ENCODE measurements at regions not wholly inside any gene's neighbourhood (a gene's known extent, or its start where the extent isn't known, plus 50 kb on each side); places are given as distances from the start of the nearest gene placed in this dataset.

DNA sequence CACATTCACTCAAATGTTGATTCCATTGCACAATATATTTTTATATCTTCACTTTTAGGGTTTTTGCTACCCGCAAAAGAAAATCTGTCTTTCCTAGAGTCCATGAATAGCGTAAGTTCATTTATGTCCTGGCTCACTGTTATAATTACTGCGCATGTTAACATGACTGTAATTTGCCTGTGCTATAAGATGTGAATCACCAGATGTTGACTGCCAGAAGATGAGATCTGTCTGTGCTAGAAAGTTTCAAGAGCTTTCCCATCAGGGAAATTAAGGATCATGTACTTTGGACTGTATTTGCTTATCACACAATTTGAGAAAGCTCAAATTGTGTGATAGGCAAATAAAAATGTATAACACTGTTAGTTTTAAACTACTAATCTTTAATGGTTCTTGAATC lies 322.5 kb downstream of the CHL1 start:
- DNase-seq, result no peak
- H3K27ac ChIP-seq, result no peak overlapping the region
- no peak for ATAC-seq
- no peaks in the 10 kb centered on the region for H3K4me1 ChIP-seq
- no peak overlapping the region for H3K4me3 ChIP-seq
- intact Hi-C loops (cut with DNase I), result no loop called here
- TF ChIP-seq, protein P1, sequence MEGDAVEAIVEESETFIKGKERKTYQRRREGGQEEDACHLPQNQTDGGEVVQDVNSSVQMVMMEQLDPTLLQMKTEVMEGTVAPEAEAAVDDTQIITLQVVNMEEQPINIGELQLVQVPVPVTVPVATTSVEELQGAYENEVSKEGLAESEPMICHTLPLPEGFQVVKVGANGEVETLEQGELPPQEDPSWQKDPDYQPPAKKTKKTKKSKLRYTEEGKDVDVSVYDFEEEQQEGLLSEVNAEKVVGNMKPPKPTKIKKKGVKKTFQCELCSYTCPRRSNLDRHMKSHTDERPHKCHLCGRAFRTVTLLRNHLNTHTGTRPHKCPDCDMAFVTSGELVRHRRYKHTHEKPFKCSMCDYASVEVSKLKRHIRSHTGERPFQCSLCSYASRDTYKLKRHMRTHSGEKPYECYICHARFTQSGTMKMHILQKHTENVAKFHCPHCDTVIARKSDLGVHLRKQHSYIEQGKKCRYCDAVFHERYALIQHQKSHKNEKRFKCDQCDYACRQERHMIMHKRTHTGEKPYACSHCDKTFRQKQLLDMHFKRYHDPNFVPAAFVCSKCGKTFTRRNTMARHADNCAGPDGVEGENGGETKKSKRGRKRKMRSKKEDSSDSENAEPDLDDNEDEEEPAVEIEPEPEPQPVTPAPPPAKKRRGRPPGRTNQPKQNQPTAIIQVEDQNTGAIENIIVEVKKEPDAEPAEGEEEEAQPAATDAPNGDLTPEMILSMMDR (IDR thresholded peaks at IDR 0.05), result no peak
- no peak for TF ChIP-seq POLR2A (IDR thresholded peaks at IDR 0.05)
- H3K9me3 ChIP-seq, result no peaks in the 10 kb centered on the region
- 81% methylated on average over 3 of the region's 3 CpGs for WGBS (ENCODE audit: insufficient coverage, low coverage, low lambda C conversion rate, missing lambda C conversion rate)
- no peaks in the 10 kb centered on the region for H3K27me3 ChIP-seq
- H3K36me3 ChIP-seq, result no peaks in the 10 kb centered on the region

DNA sequence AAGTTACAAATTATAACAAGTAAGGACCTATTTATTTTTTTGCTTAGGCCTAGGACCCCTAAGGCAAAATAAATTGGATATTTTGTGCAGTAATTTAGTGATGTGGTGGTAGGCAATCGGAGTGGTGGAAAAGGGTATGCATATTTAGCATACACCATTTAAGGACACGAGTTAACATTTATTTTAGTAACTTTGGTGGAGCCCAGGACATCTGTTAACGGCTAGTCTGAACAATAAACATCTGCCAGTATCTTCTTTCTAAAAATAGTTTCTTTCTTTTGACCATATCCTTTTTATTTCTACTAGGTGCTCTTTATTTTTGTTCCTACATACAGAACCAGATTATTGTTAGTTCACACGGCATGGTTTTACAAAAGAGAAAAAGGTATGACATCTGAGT lies 326.3 kb downstream of the CHL1 start:
- DNase-seq (no peak), ATAC-seq (no peak)
- Histone ChIP-seq H3K4me1 (no peaks in the 10 kb centered on the region), H3K27ac (no peak overlapping the region), H3K27me3 (no peaks in the 10 kb centered on the region), H3K36me3 (no peaks in the 10 kb centered on the region), H3K4me3 (no peak overlapping the region), H3K9me3 (no peaks in the 10 kb centered on the region)
- no peak for TF ChIP-seq POLR2A (IDR thresholded peaks at IDR 0.05)
- TF ChIP-seq, protein P1 (IDR thresholded peaks at IDR 0.05), result no peak
- intact Hi-C loops (cut with DNase I), result no loop called here
- 39% methylated on average over 4 of the region's 4 CpGs for WGBS (ENCODE audit: insufficient coverage, low coverage, low lambda C conversion rate, missing lambda C conversion rate)

DNA sequence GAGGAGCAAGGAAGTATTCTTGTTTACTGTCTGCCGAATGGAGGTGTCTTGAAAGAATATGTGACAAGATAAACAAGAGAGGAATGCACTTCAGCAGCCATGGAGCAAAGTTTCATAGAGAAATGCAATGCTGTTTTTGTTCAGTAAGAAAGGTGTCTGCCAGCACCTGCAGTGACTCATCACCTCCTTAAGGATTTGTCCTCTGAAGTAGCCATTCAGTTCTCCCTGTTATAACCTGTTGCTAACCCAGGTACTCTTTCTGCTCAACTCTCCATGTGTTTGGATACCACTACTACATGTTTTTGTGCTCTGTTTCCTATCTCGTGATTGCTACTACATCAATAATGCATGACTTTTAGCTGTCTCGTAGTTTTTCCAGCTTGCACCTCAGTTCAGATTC lies 328.9 kb downstream of the CHL1 start:
- intact Hi-C loops (cut with DNase I), result no loop called here
- ATAC-seq (no peak), DNase-seq (no peak)
- no peaks in the 10 kb centered on the region for H3K4me1 ChIP-seq
- no peak overlapping the region for H3K27ac ChIP-seq
- no peaks in the 10 kb centered on the region for H3K36me3 ChIP-seq
- H3K27me3 ChIP-seq, result no peaks in the 10 kb centered on the region
- TF ChIP-seq POLR2A (IDR thresholded peaks at IDR 0.05), result no peak
- TF ChIP-seq, protein P1 (IDR thresholded peaks at IDR 0.05), result no peak
- WGBS (ENCODE audit: insufficient coverage, low coverage, low lambda C conversion rate, missing lambda C conversion rate), result 33% methylated on average over 3 of the region's 3 CpGs
- no peak overlapping the region for H3K4me3 ChIP-seq
- H3K9me3 ChIP-seq, result no peaks in the 10 kb centered on the region

DNA sequence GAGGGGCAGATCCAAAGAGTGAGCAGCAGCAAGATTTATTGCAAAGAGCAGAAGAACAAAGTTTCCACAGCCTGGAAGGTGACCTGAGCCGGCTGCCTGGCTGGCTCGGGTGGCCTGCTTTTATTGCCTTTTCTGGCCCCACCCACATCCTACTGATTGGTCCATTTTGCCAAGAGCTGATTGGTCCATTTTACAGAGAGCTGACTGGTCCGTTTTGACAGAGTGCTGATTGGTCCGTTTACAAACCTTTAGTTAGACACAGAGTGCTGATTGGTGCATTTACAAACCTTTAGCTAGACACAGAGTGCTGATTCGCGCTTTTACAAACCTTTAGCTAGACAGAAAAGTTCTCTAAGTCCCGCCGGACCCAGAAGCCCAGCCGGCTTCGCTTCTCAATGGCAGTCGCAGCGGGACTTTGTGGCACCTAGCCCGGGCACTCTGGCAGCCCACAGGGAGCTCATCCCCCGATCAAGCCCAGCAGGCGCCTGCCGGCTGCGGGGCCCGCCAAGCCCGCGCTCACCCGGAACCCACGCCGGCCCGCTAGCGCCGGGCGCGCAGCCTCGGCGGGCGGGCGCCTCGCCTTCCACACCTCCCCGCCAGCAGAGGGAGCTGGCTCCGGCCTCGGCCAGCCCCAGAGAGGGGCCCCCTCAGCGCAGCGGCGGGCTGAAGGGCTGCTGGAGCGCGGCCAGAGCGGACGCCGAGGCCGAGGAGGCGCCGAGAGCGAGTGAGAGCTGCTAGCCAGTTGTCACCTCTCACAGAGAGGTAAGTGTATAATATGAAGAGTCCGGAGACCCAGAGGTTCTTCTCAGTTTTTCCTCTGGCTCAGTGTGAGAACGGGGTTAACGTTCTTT lies 339.2 kb downstream of the CHL1 start:
- ATAC-seq, result peak in 1 of 4 donors; percentile 61
- Histone ChIP-seq H3K36me3 (no peaks in the 10 kb centered on the region), H3K4me1 (no peaks in the 10 kb centered on the region), H3K27me3 (no peaks in the 10 kb centered on the region), H3K4me3 (peak overlapping the region in 1 of 3 donors; percentile 28), H3K27ac (no peak overlapping the region), H3K9me3 (no peaks in the 10 kb centered on the region)
- peak in 1 of 3 donors; percentile 49 for DNase-seq
- WGBS (ENCODE audit: insufficient coverage, low coverage, low lambda C conversion rate, missing lambda C conversion rate), result 37% methylated on average over 18 of the region's 51 CpGs
- intact Hi-C loops (cut with DNase I), result no loop called here
- TF ChIP-seq, protein P1 (IDR thresholded peaks at IDR 0.05), result peak in 1 of 4 donors; percentile 33
- no peak for TF ChIP-seq POLR2A (IDR thresholded peaks at IDR 0.05)

Data from right lobe of liver (tissue), 6 donors.